WTC11 (cell line): ENCODE measurements at regions not wholly inside any gene's neighbourhood (a gene's known extent, or its start where the extent isn't known, plus 50 kb on each side); places are given as distances from the start of the nearest gene placed in this dataset.

ENCODE experiments used
- FOXP1 ChIP-seq: sonication (generic); formaldehyde crosslinking; IDR thresholded peaks from 2 replicates; pipeline ENCODE4 v1.8.0; 2022; ENCODE audit warnings: missing genetic modification reagents, mild to moderate bottlenecking, moderate library complexity, borderline replicate concordance
- TF ChIP-seq, protein P1 (sequence below): fragments of 200-600 bp; IDR thresholded peaks from 2 replicates; pipeline ENCODE4 v1.8.0; 2022; ENCODE audit warnings: antibody characterized with exemption
- TF ChIP-seq, protein P2 (sequence below): fragments of 250-450 bp; sonication (Bioruptor Pico); IDR thresholded peaks from 2 replicates; pipeline ENCODE4 v2.1.2; 2022; ENCODE audit warnings: mild to moderate bottlenecking, moderate library complexity

DNA sequence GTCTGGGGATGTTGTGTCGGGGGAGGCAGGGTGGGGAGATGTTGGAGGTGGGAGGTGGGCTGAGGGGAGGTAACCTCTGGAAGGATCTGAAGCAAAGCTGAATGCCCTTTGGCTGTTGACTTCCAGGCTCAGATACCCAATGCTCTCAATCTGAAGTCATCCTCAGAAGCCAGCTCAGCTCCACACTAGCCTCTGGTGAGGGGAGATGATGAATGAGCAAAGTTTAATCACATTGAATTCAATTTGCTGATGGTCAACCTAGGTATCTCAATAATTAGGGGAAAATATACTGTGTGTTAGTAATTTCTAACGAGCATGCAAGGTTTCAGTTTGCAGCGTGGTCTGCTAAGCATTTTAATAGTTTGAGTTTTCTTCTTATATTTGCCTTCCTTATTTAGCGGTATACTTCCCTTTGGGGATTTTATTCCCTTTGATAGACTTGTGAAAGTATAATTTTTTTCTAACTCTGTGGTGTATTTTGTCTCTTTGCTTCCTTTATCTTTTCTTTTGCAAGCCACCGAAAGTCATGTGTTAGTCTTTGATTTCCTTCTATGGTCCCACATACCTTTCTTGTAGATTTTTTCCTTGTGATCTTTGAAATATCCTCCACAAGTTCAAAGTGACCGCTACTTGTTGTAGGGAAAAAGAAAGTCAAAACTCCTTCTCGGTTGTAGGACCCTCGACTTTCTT lies 146.3 kb upstream of the LEF1 start:
- no peak for TF ChIP-seq FOXP1 (CRISPR knock-in tag)
- TF ChIP-seq, protein P1, sequence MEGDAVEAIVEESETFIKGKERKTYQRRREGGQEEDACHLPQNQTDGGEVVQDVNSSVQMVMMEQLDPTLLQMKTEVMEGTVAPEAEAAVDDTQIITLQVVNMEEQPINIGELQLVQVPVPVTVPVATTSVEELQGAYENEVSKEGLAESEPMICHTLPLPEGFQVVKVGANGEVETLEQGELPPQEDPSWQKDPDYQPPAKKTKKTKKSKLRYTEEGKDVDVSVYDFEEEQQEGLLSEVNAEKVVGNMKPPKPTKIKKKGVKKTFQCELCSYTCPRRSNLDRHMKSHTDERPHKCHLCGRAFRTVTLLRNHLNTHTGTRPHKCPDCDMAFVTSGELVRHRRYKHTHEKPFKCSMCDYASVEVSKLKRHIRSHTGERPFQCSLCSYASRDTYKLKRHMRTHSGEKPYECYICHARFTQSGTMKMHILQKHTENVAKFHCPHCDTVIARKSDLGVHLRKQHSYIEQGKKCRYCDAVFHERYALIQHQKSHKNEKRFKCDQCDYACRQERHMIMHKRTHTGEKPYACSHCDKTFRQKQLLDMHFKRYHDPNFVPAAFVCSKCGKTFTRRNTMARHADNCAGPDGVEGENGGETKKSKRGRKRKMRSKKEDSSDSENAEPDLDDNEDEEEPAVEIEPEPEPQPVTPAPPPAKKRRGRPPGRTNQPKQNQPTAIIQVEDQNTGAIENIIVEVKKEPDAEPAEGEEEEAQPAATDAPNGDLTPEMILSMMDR: no peak
- TF ChIP-seq, protein P2, sequence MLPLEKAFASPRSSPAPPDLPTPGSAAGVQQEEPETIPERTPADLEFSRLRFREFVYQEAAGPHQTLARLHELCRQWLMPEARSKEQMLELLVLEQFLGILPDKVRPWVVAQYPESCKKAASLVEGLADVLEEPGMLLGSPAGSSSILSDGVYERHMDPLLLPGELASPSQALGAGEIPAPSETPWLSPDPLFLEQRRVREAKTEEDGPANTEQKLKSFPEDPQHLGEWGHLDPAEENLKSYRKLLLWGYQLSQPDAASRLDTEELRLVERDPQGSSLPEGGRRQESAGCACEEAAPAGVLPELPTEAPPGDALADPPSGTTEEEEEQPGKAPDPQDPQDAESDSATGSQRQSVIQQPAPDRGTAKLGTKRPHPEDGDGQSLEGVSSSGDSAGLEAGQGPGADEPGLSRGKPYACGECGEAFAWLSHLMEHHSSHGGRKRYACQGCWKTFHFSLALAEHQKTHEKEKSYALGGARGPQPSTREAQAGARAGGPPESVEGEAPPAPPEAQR (CRISPR knock-in tag): no peak
